Endometrium (tissue), 2 donors: ENCODE measurements at regions not wholly inside any gene's neighbourhood (a gene's known extent, or its start where the extent isn't known, plus 50 kb on each side); places are given as distances from the start of the nearest gene placed in this dataset.
A peak's percentile ranks its signal among the peaks of the same experiment; 100 is the strongest.
"Not testable (repeated sequence)": the region's sequence is repeated elsewhere in the genome, so short reads cannot be mapped to it uniquely, and the experiment has no call there.

Experiments
- FAIRE-seq: peaks from 2 replicates; lab custom pipeline; 2012; peaks lifted over from hg19 to GRCh38; lab: Jason Lieb, UNC
- donor health status: control.
- donor health status: control.

- FAIRE-seq, result no peak
These were observed 154.0 kb downstream of the REEP3 start for GRCh38 chr10:63675171-63675570.

- FAIRE-seq, result no peak
These were observed 155.8 kb downstream of the REEP3 start for GRCh38 chr10:63677001-63677400.

- not testable (repeated sequence) for FAIRE-seq
These were observed 159.3 kb downstream of the REEP3 start for GRCh38 chr10:63680545-63680944.

- FAIRE-seq, result no peak
These were observed 160.9 kb downstream of the REEP3 start for GRCh38 chr10:63681993-63682697.

GRCh38 chr10:63682698-63683052 lies 161.5 kb downstream of the REEP3 start:
- FAIRE-seq, result not testable (repeated sequence)

- FAIRE-seq, result no peak
These were observed 162.0 kb downstream of the REEP3 start for GRCh38 chr10:63683223-63683622.

- no peak for FAIRE-seq
These were observed 162.5 kb downstream of the REEP3 start for GRCh38 chr10:63683686-63684085.

GRCh38 chr10:63684257-63684936 lies 163.2 kb downstream of the REEP3 start:
- no peak for FAIRE-seq

- no peak for FAIRE-seq
These were observed 168.6 kb downstream of the REEP3 start for GRCh38 chr10:63689768-63690167.

- no peak for FAIRE-seq
These were observed 171.2 kb downstream of the REEP3 start for GRCh38 chr10:63692220-63692896.

GRCh38 chr10:63693021-63693420 lies 171.8 kb downstream of the REEP3 start:
- FAIRE-seq, result not testable (repeated sequence)

GRCh38 chr10:63696205-63696604 lies 175.0 kb downstream of the REEP3 start:
- FAIRE-seq, result no peak

- no peak for FAIRE-seq
These were observed 177.0 kb downstream of the REEP3 start for GRCh38 chr10:63697956-63698786.

- no peak for FAIRE-seq
These were observed 177.6 kb downstream of the REEP3 start for GRCh38 chr10:63698787-63699150.

- FAIRE-seq, result peak; percentile 55
These were observed 178.8 kb downstream of the REEP3 start for GRCh38 chr10:63699785-63700613.

GRCh38 chr10:63700631-63701156 lies 179.5 kb downstream of the REEP3 start:
- FAIRE-seq, result peak; percentile 46

- no peak for FAIRE-seq
These were observed 180.9 kb downstream of the REEP3 start for GRCh38 chr10:63702092-63702491.

GRCh38 chr10:63703113-63703670 lies 182.0 kb downstream of the REEP3 start:
- no peak for FAIRE-seq

- FAIRE-seq, result no peak
These were observed 182.6 kb downstream of the REEP3 start for GRCh38 chr10:63703740-63704345.

- FAIRE-seq, result peak; percentile 41
These were observed 186.2 kb downstream of the REEP3 start for GRCh38 chr10:63707254-63707910.
